Left cardiac atrium (tissue), 4 donors: ENCODE measurements at regions not wholly inside any gene's neighbourhood (a gene's known extent, or its start where the extent isn't known, plus 50 kb on each side); places are given as distances from the start of the nearest gene placed in this dataset.

Source experiments
- ATAC-seq, 2 donors: fragments of 200-7000 bp; cut with Tn5 transposase; one replicate each; pipeline ENCODE4 v1.9.1; 2020; ENCODE audit warnings: mild to moderate bottlenecking in 2 of 2, moderate library complexity in 2 of 2
- DNase-seq: peaks from one replicate; pipeline ENCODE4 v3.0.0-alpha.2; 2020
- intact Hi-C, 2 donors: fragments of 100-400 bp; cut with DNase I; formaldehyde crosslinking; loops; one replicate each; pipeline versions ENCODE4 v1.14.1 to v1.15.1; 2022 to 2023
- donor health status: DM: no; HTN: yes; CAD: no.
- donor health status: DM: no; HTN: yes; CAD: no; lungs with severe emphysema.
- donor health status: DM: yes; HTN: yes; CAD: no.
- donor health status: Dilated cardiomyopathy.

DNA sequence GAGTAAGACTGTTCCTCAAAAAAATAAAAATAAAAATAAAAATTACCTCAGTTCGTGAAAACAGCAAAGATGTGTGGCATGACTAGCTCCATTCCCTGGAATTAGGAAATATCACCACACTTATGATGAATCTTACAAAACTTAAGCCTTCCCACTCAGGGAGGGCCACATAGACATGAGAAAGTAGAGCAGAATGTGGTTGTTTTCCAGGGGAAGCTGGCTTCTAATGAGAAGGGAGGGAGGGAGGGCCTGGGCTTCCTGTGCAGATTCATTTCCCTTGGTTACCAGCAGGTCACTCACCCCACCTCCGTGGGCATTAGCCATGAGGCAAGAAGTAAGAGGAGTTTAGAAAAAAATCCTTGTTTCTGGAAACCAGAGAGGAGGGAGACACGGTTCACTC is 95.9 kb upstream of the RMDN2 start:
- intact Hi-C loops: loop anchor here in 1 of 2 donors (5.0 kb wide), 1 partner anchor 157 kb away; the partner anchor contains the start of gene CDC42EP3
- ATAC-seq: peak in 1 of 2 donors; percentile 59
- peak; percentile 50 for DNase-seq

DNA sequence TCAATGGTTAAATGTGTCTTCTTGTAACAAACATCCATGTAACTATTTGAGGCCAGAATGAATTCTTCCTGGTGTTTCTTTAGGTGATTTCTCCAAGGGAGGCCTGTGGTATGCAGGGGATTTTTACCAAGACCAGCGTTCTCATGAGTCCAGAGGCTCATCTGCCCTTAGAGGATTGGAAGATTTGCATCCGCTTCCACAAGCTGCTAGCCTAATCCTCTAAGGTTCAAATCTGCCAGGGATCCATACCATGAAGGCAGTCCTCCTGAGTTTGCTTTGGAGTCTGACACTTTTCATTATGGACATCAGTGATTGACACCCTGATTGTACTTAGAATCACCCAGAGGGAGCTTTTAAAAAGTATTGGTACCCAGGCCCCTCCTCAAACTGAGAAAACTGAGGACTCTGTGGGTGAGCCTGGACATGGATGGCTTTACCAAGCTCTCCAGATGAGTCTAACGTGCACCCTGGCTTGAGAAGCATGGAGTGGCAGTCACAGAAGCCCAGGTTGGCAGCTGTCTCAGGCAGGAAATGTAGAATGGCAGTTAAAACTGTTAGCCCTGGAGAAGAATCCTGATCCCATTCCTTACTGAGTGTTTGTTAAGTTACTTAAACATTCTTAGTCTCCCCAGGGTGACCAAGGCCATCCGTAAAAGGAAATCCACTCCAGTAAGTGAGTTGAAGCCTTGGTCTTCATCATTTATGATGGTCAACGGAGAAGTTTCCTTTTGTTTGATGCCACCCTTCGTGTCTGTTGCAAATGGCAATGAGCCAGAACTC is 95.3 kb upstream of the RMDN2 start:
- no peak for DNase-seq
- ATAC-seq: no peak
- intact Hi-C loops: loop anchor here in 1 of 2 donors (5.0 kb wide), 3 partner anchors 47 to 433 kb away; partner anchors contain the start of gene CDC42EP3

DNA sequence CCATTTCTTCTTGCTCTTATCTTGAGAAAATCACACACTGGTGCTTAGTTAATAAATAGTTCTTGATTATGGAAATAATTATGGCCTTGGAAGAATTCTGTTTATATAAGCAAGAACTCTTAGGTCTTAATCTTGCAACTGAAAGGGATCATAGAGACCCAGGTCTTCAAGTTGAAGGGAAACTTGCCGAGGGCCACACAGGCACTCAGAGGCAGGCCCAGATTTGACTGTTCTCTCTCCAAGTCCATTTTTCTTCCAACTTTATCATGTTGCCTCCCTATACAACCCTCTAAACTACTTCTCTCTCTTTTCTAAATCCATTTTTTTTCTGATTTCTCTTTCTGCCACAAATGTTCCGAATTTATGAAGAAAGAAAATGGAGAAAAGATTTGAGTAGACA is 94.5 kb upstream of the RMDN2 start:
- no peak for ATAC-seq
- intact Hi-C loops: loop anchor here in 1 of 2 donors (5.0 kb wide), 2 partner anchors 47 to 433 kb away; no protein-coding TSS in a partner anchor
- DNase-seq: no peak

GRCh38 chr2:37831081-37831780 is 93.9 kb upstream of the RMDN2 start:
- peak; percentile 37 for DNase-seq
- intact Hi-C loops: loop anchor here in 1 of 2 donors (5.0 kb wide), 2 partner anchors 46 to 434 kb away; no protein-coding TSS in a partner anchor
- ATAC-seq: peak; percentile 55 to 83

GRCh38 chr2:37832590-37833197 is 92.4 kb upstream of the RMDN2 start:
- intact Hi-C loops: loop anchor here in 1 of 2 donors (1.0 to 5.0 kb wide), 3 partner anchors 45 to 435 kb away; no protein-coding TSS in a partner anchor
- ATAC-seq: peak; percentile 81
- peak; percentile 91 for DNase-seq

GRCh38 chr2:37833423-37833822 is 91.7 kb upstream of the RMDN2 start:
- DNase-seq: no peak

DNA sequence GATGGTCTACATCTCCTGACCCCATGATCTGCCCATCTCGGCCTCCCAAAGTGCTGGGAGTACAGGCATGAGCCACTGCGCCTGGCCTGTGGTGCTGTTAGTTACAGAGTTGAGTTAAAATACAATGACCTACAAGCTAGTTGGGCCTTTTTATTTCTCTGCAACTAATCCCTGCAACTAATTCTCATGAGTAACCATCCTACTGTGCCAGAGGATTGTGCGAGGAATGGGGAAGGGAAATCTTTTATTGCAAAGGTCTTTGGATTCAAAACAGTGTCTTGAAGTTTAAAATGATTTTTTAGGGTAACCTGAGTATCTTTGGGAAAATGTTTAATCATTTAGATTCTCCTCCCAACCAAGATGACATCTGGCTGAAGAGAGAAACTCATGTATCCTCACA is 88.8 kb upstream of the RMDN2 start:
- DNase-seq (no peak), ATAC-seq (no peak)
- intact Hi-C loops: no loop called here

More at GRCh38 chr2:37833423-37833822, 91.7 kb upstream of the RMDN2 start:
- intact Hi-C loops: loop anchor here in 1 of 2 donors (5.0 kb wide), 2 partner anchors 44 to 436 kb away; no protein-coding TSS in a partner anchor
- ATAC-seq: no peak

GRCh38 chr2:37836711-37837110 is 88.4 kb upstream of the RMDN2 start:
- intact Hi-C loops: no loop called here

GRCh38 chr2:37837628-37838328 is 87.3 kb upstream of the RMDN2 start:
- peak; percentile 73 to 84 for ATAC-seq
- intact Hi-C loops: no loop called here
- peak; percentile 45 for DNase-seq

More at GRCh38 chr2:37836711-37837110, 88.4 kb upstream of the RMDN2 start:
- DNase-seq: no peak
- ATAC-seq: no peak

- DNase-seq: no peak
- ATAC-seq: no peak
- intact Hi-C loops: no loop called here
Measured at GRCh38 chr2:37838541-37839167, 86.4 kb upstream of the RMDN2 start.

GRCh38 chr2:37839991-37840390 is 85.1 kb upstream of the RMDN2 start:
- DNase-seq (no peak), ATAC-seq (no peak)
- intact Hi-C loops: no loop called here

DNA sequence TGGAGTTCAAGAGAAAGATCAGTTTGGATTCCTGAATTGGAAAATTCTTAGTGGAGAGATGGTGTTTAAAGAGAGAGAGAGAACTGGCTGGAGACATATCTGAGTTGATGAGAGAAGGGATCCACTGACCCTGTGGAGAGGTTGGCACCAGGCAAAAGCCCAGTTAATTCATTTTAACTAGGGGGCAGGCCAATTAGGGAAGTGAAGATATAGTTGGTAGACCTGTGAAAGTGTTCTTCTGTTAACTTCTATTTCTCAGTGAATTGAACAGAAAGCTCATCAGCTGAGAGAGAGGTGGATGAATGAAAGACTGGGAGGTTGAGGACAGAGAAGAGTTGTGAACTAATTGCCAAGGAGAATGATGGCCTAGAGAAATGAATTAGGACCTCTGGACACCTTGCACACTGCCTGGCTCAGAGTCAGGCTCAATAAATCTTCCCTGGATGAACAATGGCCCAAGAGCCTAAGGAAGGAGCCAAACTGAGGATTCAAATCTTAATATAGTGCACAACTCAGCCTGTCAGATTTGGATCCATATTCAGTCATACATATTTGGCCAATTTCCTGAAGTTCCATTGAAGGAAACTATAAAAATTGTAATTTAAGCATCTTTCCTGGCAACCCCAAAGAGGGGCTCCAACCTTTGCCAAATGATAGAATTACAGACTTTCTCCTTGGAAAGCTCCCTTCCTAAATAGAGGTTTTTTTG is 82.2 kb upstream of the RMDN2 start:
- intact Hi-C loops: no loop called here
- ATAC-seq (no peak), DNase-seq (no peak)

- DNase-seq: no peak
- intact Hi-C loops: no loop called here
- ATAC-seq: no peak
Measured at GRCh38 chr2:37843556-37843955, 81.5 kb upstream of the RMDN2 start.

GRCh38 chr2:37846207-37846606 is 78.9 kb upstream of the RMDN2 start:
- ATAC-seq (no peak), DNase-seq (no peak)
- intact Hi-C loops: no loop called here

GRCh38 chr2:37847792-37848191 is 77.3 kb upstream of the RMDN2 start:
- DNase-seq: no peak
- intact Hi-C loops: no loop called here

DNA sequence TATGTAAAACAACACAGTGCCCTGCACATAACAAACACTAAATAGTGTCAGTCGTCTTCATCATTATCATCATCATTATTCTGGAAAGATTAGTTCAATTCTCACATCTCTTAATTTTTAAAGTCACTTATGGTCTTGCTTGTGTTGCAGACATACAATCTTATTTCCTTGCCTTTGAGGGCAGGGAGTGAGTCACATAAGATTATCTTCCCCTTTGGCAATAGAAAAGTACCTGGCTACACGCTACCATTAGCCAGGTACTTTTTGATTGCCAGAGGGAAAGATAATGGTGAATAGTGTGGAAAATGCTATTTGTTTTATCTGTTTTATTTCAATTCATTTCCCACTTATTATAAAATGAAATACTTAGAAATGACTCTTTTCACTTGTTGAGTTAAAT is 76.6 kb upstream of the RMDN2 start:
- no peak for ATAC-seq
- intact Hi-C loops: no loop called here

More at GRCh38 chr2:37847792-37848191, 77.3 kb upstream of the RMDN2 start:
- ATAC-seq: no peak

GRCh38 chr2:37849911-37850310 is 75.2 kb upstream of the RMDN2 start:
- ATAC-seq (no peak), DNase-seq (no peak)
- intact Hi-C loops: no loop called here

More for the DNA sequence above, 76.6 kb upstream of the RMDN2 start:
- DNase-seq: no peak

DNA sequence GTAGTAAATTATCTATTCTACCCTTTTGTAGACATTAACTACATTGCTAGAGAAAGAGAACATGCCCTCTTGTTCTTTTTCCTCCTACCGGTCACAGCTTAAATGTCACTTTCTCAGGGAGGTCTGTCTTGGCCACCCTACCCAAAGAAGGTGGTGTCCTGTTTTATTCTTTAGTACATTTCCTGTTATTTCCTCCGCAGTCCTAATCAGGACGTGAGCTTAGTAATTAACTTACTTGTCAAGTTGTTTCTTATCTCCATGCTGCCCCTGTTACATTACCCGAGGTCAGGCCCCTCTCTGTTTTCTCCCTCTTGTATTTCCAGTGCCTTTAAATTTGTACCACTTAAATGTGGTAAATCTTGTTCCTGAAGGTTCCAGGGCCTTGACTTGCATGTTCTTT is 73.7 kb upstream of the RMDN2 start:
- intact Hi-C loops: no loop called here
- no peak for DNase-seq
- no peak for ATAC-seq
